Osteoblast (primary cell): ENCODE measurements at regions not wholly inside any gene's neighbourhood (a gene's known extent, or its start where the extent isn't known, plus 50 kb on each side); places are given as distances from the start of the nearest gene placed in this dataset.

ENCODE experiments used
- DNase-seq: peaks from one replicate; pipeline ENCODE4 v3.0.0; 2011; ENCODE audit warnings: low spot score, mixed read lengths; ENCODE audit not compliant: insufficient read length; ENCODE audit errors: missing footprints
- H2AFZ ChIP-seq: 2 replicates; pipeline ENCODE4 v1.6.0; 2011; ENCODE audit warnings: mild to moderate bottlenecking, low read length
- H3K27ac ChIP-seq: 2 replicates; pipeline ENCODE4 v1.5.1; 2011; ENCODE audit warnings: mild to moderate bottlenecking, low read depth, low read length, moderate library complexity
- H3K27me3 ChIP-seq: 2 replicates; pipeline ENCODE4 v1.6.0; 2012; ENCODE audit warnings: mild to moderate bottlenecking, control low read depth, inconsistent platforms, low read length, moderate library complexity; ENCODE audit not compliant: insufficient read depth
- H3K36me3 ChIP-seq: 2 replicates; pipeline ENCODE4 v1.5.1; 2011; ENCODE audit warnings: mild to moderate bottlenecking, low read length, control low read depth, moderate library complexity; ENCODE audit not compliant: insufficient read depth
- H3K4me1 ChIP-seq: 2 replicates; pipeline ENCODE4 v1.5.1; 2011; ENCODE audit warnings: mild to moderate bottlenecking, low read length, control low read depth, moderate library complexity; ENCODE audit not compliant: insufficient read depth
- H3K4me2 ChIP-seq: 2 replicates; pipeline ENCODE4 v1.6.0; 2011; ENCODE audit warnings: mild to moderate bottlenecking, low read length; ENCODE audit not compliant: insufficient read depth
- H3K4me3 ChIP-seq: fragments of 200-600 bp; sonication (generic); 3 replicates; pipeline ENCODE4 v1.5.1; 2012; ENCODE audit warnings: mild to moderate bottlenecking, low read length, inconsistent platforms; ENCODE audit not compliant: insufficient read depth
- H3K79me2 ChIP-seq: 2 replicates; pipeline ENCODE4 v1.6.0; 2012; ENCODE audit warnings: mild to moderate bottlenecking, low read length, control low read depth, inconsistent platforms; ENCODE audit not compliant: insufficient read depth
- H3K9me3 ChIP-seq: 2 replicates; pipeline ENCODE4 v1.5.1; 2011; ENCODE audit warnings: low read depth, low read length, control low read depth
- H4K20me1 ChIP-seq: 2 replicates; pipeline ENCODE4 v1.6.0; 2012; ENCODE audit warnings: mild to moderate bottlenecking, low read length, control low read depth; ENCODE audit not compliant: insufficient read depth
- TF ChIP-seq, protein P1 (sequence below): IDR thresholded peaks from 2 replicates; pipeline ENCODE4 v1.5.1; 2011; ENCODE audit warnings: mild to moderate bottlenecking, low read depth, low read length, moderate library complexity; ENCODE audit errors: extremely low read depth

DNA sequence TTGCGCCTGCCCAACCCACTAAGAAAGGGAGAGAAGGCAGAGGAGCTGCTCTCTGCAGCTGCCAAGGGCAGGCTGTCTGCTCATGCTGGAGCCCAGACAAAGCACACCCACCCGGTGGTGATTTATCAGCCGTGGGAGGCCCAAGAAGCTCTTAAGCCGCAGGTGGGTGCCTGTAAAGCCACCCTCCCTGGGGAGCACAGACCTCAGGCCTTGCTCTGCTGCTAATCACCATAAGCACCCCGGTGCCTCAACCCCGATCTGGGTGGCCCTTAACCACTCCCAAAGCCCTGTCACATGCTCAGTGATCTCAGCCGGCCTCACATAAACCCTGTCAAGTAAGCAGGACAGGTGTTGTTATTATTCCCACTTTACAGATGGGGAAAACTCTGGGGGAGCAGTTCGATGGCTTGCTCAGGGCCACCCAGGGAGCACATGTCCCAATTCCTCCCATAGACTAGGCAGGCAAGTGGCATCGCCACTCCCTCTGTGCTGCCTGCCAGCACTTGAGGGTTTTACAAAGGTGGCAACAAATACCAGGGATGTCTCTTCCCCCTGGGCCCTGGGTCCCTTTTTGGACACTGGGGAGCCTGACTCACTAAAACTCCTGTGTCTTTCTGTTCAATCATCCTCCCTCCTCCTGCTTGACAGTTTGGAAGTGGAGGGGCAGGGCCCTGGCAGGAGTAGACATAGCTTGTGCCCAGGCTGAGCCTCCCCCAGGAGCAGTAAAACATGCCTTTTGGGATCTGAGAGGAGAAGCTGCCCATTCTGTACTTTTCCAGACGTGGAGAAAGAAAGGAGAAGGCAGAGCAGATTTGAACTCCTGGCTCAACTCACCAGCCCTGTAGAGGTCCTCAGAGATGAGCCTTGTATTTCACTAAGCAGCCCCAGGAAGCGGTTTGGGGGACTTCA lies 299.3 kb downstream of the SOX9 start:
- Histone ChIP-seq H3K4me2 (no peak overlapping the region), H3K79me2 (no peaks in the 10 kb centered on the region), H4K20me1 (peaks cover 4% of the 10 kb centered on the region), H3K36me3 (no peaks in the 10 kb centered on the region), H2AFZ (no peak overlapping the region), H3K9me3 (peaks cover 2% of the 10 kb centered on the region), H3K27ac (peak overlapping the region; percentile 72), H3K4me3 (no peak overlapping the region), H3K4me1 (peaks cover 46% of the 10 kb centered on the region), H3K27me3 (no peaks in the 10 kb centered on the region)
- no peak for DNase-seq
- TF ChIP-seq, protein P1, sequence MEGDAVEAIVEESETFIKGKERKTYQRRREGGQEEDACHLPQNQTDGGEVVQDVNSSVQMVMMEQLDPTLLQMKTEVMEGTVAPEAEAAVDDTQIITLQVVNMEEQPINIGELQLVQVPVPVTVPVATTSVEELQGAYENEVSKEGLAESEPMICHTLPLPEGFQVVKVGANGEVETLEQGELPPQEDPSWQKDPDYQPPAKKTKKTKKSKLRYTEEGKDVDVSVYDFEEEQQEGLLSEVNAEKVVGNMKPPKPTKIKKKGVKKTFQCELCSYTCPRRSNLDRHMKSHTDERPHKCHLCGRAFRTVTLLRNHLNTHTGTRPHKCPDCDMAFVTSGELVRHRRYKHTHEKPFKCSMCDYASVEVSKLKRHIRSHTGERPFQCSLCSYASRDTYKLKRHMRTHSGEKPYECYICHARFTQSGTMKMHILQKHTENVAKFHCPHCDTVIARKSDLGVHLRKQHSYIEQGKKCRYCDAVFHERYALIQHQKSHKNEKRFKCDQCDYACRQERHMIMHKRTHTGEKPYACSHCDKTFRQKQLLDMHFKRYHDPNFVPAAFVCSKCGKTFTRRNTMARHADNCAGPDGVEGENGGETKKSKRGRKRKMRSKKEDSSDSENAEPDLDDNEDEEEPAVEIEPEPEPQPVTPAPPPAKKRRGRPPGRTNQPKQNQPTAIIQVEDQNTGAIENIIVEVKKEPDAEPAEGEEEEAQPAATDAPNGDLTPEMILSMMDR, result no peak

DNA sequence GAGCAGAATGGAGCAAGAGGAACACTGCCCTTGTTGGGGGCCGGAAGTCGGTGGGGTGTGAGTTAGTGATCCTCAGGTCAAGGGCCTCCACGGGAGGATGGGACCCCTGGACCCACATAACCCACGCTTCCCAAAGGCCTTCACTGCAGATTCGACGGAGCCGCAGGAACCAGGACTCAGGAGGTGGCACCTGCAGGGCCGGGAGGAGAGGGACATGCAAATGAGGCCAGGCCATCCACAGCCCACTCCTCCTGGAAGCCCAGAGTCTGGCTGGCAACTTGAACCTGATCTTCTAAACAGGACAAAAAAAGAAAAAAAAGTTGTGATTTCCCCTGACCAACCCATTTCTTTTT lies 299.9 kb downstream of the SOX9 start:
- H3K79me2 ChIP-seq, result no peaks in the 10 kb centered on the region
- H4K20me1 ChIP-seq, result peaks cover 4% of the 10 kb centered on the region
- no peaks in the 10 kb centered on the region for H3K27me3 ChIP-seq
- H3K27ac ChIP-seq, result peak overlapping the region; percentile 72
- H3K36me3 ChIP-seq, result no peaks in the 10 kb centered on the region
- peaks cover 2% of the 10 kb centered on the region for H3K9me3 ChIP-seq
- DNase-seq, result no peak
- TF ChIP-seq, protein P1, result no peak
- no peak overlapping the region for H2AFZ ChIP-seq
- H3K4me3 ChIP-seq, result no peak overlapping the region
- peaks cover 44% of the 10 kb centered on the region for H3K4me1 ChIP-seq
- H3K4me2 ChIP-seq, result peak overlapping the region; percentile 5

DNA sequence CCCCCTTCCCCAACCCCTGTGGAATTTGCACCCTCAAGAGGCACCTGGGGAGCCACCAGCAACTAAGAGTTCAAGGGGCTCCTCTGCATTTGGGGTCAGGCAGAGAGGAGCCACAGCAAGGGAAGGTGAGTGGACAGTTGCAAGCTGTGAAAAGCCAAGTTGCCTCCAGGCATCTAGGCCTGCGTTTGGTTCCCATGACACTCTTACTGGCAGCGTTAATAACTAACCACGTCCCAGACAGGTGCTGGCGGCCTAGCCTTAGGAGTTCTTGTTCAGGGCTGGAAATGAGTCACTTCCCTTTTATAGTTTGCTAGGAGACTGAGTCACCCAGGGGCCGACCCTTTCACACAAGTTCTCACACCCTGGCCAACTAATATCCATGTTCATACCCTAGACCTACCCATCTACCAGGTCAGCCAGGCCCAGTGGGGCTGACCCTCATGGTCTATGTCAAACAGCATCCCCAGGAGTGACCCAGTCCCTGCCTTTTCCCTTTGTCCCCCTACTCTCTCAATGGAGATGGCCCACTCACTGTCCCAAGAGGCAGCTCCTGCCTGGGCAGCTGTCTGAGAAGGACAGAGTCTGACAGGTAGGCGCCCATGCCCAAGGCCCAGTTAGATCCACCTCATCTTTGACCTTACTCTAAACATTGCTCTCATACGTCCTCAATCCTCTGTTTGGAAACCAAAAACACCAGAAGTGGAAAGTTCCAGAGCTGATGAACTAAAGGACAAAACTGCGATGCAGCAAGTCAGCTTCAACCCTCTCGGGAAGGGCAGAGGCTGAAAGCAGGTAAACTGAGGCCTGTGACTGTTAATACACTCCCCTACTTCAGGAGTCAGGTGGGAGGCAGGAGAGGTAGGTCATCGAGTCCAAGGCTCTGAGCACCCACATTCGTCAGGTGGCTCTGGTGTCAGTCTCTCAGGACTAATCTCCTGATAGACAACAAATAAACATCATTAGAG lies 300.6 kb downstream of the SOX9 start:
- peak overlapping the region; percentile 72 for H3K27ac ChIP-seq
- H3K79me2 ChIP-seq, result no peaks in the 10 kb centered on the region

More for the DNA sequence above, 300.6 kb downstream of the SOX9 start:
- Histone ChIP-seq H3K27me3 (no peaks in the 10 kb centered on the region), H4K20me1 (peaks cover 4% of the 10 kb centered on the region), H3K9me3 (peaks cover 2% of the 10 kb centered on the region), H3K36me3 (no peaks in the 10 kb centered on the region), H3K4me2 (peak overlapping the region; percentile 5), H3K4me3 (no peak overlapping the region), H2AFZ (no peak overlapping the region), H3K4me1 (peaks cover 40% of the 10 kb centered on the region)
- TF ChIP-seq, protein P1, result no peak
- peak; percentile 93 for DNase-seq
